B cell (primary cell): ENCODE measurements at regions not wholly inside any gene's neighbourhood (a gene's known extent, or its start where the extent isn't known, plus 50 kb on each side); places are given as distances from the start of the nearest gene placed in this dataset.
"Not testable (repeated sequence)": the region's sequence is repeated elsewhere in the genome, so short reads cannot be mapped to it uniquely, and the experiment has no call there.

Experiments
- ATAC-seq: fragments of 200-7000 bp; cut with Tn5 transposase; one replicate; pipeline ENCODE4 v1.10.0; 2021; ENCODE audit warnings: low read depth, mild to moderate bottlenecking, moderate number of reproducible peaks, moderate library complexity
- CTCF ChIA-PET: fragments of 350-600 bp; sonication (Branson Sonifier 250); formaldehyde crosslinking; loops from one replicate; lab custom pipeline; 2021; ENCODE audit warnings: antibody characterized with exemption, inconsistent platforms; lab: Charles Lee
- POLR2A ChIA-PET: fragments of 350-600 bp; sonication (Branson Sonifier 250); formaldehyde crosslinking; loops from one replicate; lab custom pipeline; 2021; ENCODE audit warnings: antibody characterized with exemption; lab: Charles Lee
- DNase-seq: peaks from one replicate; pipeline ENCODE4 v3.0.0; 2013
- H2AFZ ChIP-seq: 2 replicates; pipeline ENCODE4 v1.6.1; 2012; ENCODE audit warnings: mild to moderate bottlenecking, low read depth, low read length; ENCODE audit not compliant: insufficient read depth, poor library complexity, severe bottlenecking
- H3K27ac ChIP-seq, 2 donors: 1 replicate in 1 of 2; 2 replicates in 1 of 2; pipeline ENCODE4 v1.5.1; 2012 to 2013; ENCODE audit warnings: low read length in 2 of 2, mild to moderate bottlenecking in 2 of 2, moderate library complexity in 1 of 2
- H3K27me3 ChIP-seq, 4 experiments: fragments of 200-600 bp in 1 of 4; sonication (generic) in 1 of 4; replicated peaks in 1 of 4; 1 replicate in 2 of 4; 2 replicates in 2 of 4; pipeline versions ENCODE4 v1.6.1 to v1.7.0; 2013 to 2016; ENCODE audit warnings: low read length in 3 of 4, mild to moderate bottlenecking in 2 of 4, mixed read lengths in 1 of 4, moderate library complexity in 1 of 4; ENCODE audit not compliant: insufficient read depth in 4 of 4, control insufficient read depth in 3 of 4; ENCODE audit errors: control extremely low read depth in 1 of 4
- H3K36me3 ChIP-seq, 2 experiments: replicated peaks in 1 of 2; 1 replicate in 1 of 2; 2 replicates in 1 of 2; pipeline versions ENCODE4 v1.6.1 to v1.7.1; 2013; ENCODE audit warnings: low read length in 1 of 2; ENCODE audit not compliant: insufficient read depth in 2 of 2, control insufficient read depth in 1 of 2; ENCODE audit errors: control extremely low read depth in 1 of 2, extremely low read depth in 1 of 2
- H3K4me1 ChIP-seq, 2 donors: fragments of 200-600 bp in 1 of 2; sonication (generic) in 1 of 2; 1 replicate in 1 of 2; 2 replicates in 1 of 2; pipeline versions ENCODE4 v1.5.1 to v1.6.1; 2013 to 2017; ENCODE audit warnings: low read length in 2 of 2; ENCODE audit not compliant: control insufficient read depth in 2 of 2, insufficient read depth in 2 of 2
- H3K4me2 ChIP-seq: replicated peaks from 2 replicates; pipeline ENCODE3; 2012; ENCODE audit warnings: mild to moderate bottlenecking, low read depth, low read length; ENCODE audit not compliant: poor library complexity, severe bottlenecking
- H3K4me3 ChIP-seq, 5 experiments: fragments of 200-600 bp in 1 of 5; sonication (generic) in 1 of 5; 1 replicate in 3 of 5; 2 replicates in 2 of 5; pipeline versions ENCODE4 v1.5.1 to v1.7.0; 2011 to 2016; ENCODE audit warnings: low read length in 4 of 5, mild to moderate bottlenecking in 4 of 5, low read depth in 2 of 5, control low read depth in 1 of 5, moderate library complexity in 1 of 5; ENCODE audit not compliant: insufficient read depth in 1 of 5; ENCODE audit errors: control extremely low read depth in 1 of 5, extremely low read depth in 1 of 5
- H3K79me2 ChIP-seq: fragments of 200-600 bp; sonication (generic); one replicate; pipeline ENCODE4 v1.6.0; 2016; ENCODE audit warnings: low read length; ENCODE audit not compliant: control insufficient read depth, insufficient read depth
- H3K9ac ChIP-seq: fragments of 200-600 bp; sonication (generic); 2 replicates; pipeline ENCODE4 v1.6.1; 2017; ENCODE audit warnings: mild to moderate bottlenecking, low read length, moderate library complexity
- H3K9me3 ChIP-seq, 3 donors: one replicate each; pipeline versions ENCODE4 v1.6.1 to v1.7.1; 2013; ENCODE audit warnings: low read length in 2 of 3; ENCODE audit not compliant: control insufficient read depth in 2 of 3, insufficient read depth in 1 of 3; ENCODE audit errors: control extremely low read depth in 1 of 3
- H4K20me1 ChIP-seq: 2 replicates; pipeline ENCODE4 v1.6.0; 2012; ENCODE audit warnings: mild to moderate bottlenecking, low read length; ENCODE audit not compliant: insufficient read depth, control insufficient read depth, poor library complexity, severe bottlenecking
- H3K27ac Mint-ChIP-seq: one replicate; pipeline ENCODE4 v1.8.0; 2021; ENCODE audit warnings: mixed read lengths
- H3K27me3 Mint-ChIP-seq: one replicate; pipeline ENCODE4 v1.8.0; 2021; ENCODE audit warnings: mixed read lengths
- H3K4me1 Mint-ChIP-seq: one replicate; pipeline ENCODE4 v1.8.0; 2021; ENCODE audit warnings: mixed read lengths
- H3K4me3 Mint-ChIP-seq: one replicate; pipeline ENCODE4 v1.8.0; 2021; ENCODE audit warnings: mixed read lengths
- H3K9me3 Mint-ChIP-seq: one replicate; pipeline ENCODE4 v1.8.0; 2022; ENCODE audit warnings: mixed read lengths; ENCODE audit not compliant: insufficient read depth
- EZH2 ChIP-seq: IDR thresholded peaks from 2 replicates; pipeline ENCODE4 v1.6.1; 2012; ENCODE audit warnings: borderline replicate concordance, low read depth, mild to moderate bottlenecking, moderate library complexity, low read length; ENCODE audit not compliant: insufficient read depth, poor library complexity, severe bottlenecking
- WGBS: methylation state at CpG from one replicate; pipeline ENCODE4 v1.1.5; 2013; ENCODE audit warnings: missing lambda C conversion rate; ENCODE audit not compliant: insufficient coverage; 5-methylcytosine and 5-hydroxymethylcytosine counted together
- intact Hi-C: fragments of 100-400 bp; cut with micrococcal nuclease; formaldehyde crosslinking; loops from one replicate; pipeline ENCODE4 v1.10.0; 2022
- TF ChIP-seq, protein P1 (sequence below): fragments of 200-600 bp; IDR thresholded peaks from one replicate; pipeline ENCODE4 v1.8.0; 2022; ENCODE audit warnings: antibody characterized with exemption, mild to moderate bottlenecking

DNA sequence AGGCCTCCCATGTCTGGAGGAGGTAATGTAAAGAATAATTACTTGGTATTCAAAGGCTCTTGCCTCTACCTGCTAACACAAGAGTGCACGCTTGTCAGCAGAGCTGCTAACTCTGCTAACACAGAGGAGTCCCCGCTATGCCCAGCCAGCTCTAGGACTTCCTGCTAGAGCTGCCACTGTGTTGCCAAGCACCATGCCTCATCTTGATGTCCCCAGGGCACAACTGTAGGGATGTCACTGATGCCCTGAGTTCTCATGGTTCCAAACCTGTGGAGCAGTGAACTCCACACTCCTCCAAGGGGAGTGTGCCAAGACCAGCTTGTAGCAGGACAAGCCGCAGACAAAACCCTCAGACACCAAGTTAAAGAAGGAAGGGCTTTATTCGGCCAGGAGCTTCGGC, 55.3 kb upstream of the CLDN24 start:
- no peak overlapping the region for H3K4me2 ChIP-seq
- TF ChIP-seq, protein P1, sequence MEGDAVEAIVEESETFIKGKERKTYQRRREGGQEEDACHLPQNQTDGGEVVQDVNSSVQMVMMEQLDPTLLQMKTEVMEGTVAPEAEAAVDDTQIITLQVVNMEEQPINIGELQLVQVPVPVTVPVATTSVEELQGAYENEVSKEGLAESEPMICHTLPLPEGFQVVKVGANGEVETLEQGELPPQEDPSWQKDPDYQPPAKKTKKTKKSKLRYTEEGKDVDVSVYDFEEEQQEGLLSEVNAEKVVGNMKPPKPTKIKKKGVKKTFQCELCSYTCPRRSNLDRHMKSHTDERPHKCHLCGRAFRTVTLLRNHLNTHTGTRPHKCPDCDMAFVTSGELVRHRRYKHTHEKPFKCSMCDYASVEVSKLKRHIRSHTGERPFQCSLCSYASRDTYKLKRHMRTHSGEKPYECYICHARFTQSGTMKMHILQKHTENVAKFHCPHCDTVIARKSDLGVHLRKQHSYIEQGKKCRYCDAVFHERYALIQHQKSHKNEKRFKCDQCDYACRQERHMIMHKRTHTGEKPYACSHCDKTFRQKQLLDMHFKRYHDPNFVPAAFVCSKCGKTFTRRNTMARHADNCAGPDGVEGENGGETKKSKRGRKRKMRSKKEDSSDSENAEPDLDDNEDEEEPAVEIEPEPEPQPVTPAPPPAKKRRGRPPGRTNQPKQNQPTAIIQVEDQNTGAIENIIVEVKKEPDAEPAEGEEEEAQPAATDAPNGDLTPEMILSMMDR: no peak
- TF ChIP-seq EZH2: no peak
- H4K20me1 ChIP-seq: no peaks in the 10 kb centered on the region
- H3K9me3 ChIP-seq: peaks cover 1 to 25% (median 4%) of the 10 kb centered on the region in 3 donors
- intact Hi-C loops: no loop called here
- no peak overlapping the region for H3K9ac ChIP-seq
- no peak for ATAC-seq
- DNase-seq: no peak
- H3K36me3 ChIP-seq: no peaks in the 10 kb centered on the region
- H3K4me1 ChIP-seq: no peaks in the 10 kb centered on the region
- Mint-ChIP-seq H3K4me3 (no peak overlapping the region), H3K9me3 (peaks cover 2% of the 10 kb centered on the region), H3K4me1 (no peaks in the 10 kb centered on the region), H3K27ac (no peak overlapping the region), H3K27me3 (peaks cover 15% of the 10 kb centered on the region)
- no peak overlapping the region for H3K27ac ChIP-seq
- H2AFZ ChIP-seq: no peak overlapping the region
- H3K79me2 ChIP-seq: no peaks in the 10 kb centered on the region
- peaks cover 0 to 3% (median 0%) of the 10 kb centered on the region in 4 experiments for H3K27me3 ChIP-seq
- ChIA-PET POLR2A (no interaction called here), CTCF (no interaction called here)
- WGBS: 100% methylated on average over 2 of the region's 5 CpGs
- H3K4me3 ChIP-seq: no peak overlapping the region

DNA sequence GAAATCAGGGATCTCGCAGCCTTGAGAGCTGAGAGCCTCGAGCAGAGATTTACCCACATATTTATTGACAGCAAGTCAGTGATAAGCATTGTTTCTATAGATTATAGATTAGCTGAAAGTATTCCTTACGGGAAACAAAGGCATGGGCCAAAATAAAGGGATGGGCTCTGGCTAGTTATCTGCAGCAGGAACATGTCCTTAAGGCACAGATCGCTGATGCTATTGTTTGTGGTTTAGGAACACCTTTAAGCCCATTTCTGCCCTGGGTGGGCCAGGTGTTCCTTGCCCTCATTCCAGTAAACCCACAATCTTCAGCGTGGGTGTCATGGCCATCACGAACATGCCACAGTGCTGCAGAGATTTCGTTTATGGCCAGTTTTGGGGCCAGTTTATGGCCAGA, 56.1 kb upstream of the CLDN24 start:
- H3K4me1 ChIP-seq, CTCF ChIA-PET, ATAC-seq, H3K27ac ChIP-seq, H3K27ac Mint-ChIP-seq, H3K79me2 ChIP-seq, intact Hi-C loops, DNase-seq, H3K27me3 ChIP-seq, H3K4me2 ChIP-seq, H3K9ac ChIP-seq, H3K4me3 ChIP-seq, H2AFZ ChIP-seq, H4K20me1 ChIP-seq, H3K9me3 Mint-ChIP-seq, H3K36me3 ChIP-seq, H3K4me3 Mint-ChIP-seq, H3K4me1 Mint-ChIP-seq: not testable (repeated sequence)
- WGBS: 94% methylated on average over 5 of the region's 7 CpGs
- H3K27me3 Mint-ChIP-seq: peaks cover 15% of the 10 kb centered on the region
- POLR2A ChIA-PET: interaction anchor here (0.6 kb wide), 1 partner anchor 80 kb away, joined by 4 read pairs; no protein-coding TSS in a partner anchor
- peaks cover 0 to 21% (median 1%) of the 10 kb centered on the region in 3 donors for H3K9me3 ChIP-seq
